Adrenal gland (tissue), 5 donors: ENCODE measurements at regions not wholly inside any gene's neighbourhood (a gene's known extent, or its start where the extent isn't known, plus 50 kb on each side); places are given as distances from the start of the nearest gene placed in this dataset.

Source experiments
- POLR2A ChIP-seq, 2 donors: fragments of 450-650 bp; IDR thresholded peaks; one replicate each; pipeline ENCODE4 v1.6.1; 2017; ENCODE audit warnings: antibody characterized with exemption in 2 of 2, mild to moderate bottlenecking in 2 of 2, moderate library complexity in 1 of 2
- TF ChIP-seq, protein P1 (sequence below), 6 experiments: fragments of 450-650 bp in 4 of 6; fragments of 200-600 bp in 2 of 6; sonication (generic) in 1 of 6; IDR thresholded peaks; 1 replicate in 5 of 6; 2 replicates in 1 of 6; pipeline versions ENCODE4 v1.5.1 to v1.8.0; 2016 to 2021; ENCODE audit warnings: antibody characterized with exemption in 6 of 6, mild to moderate bottlenecking in 2 of 6, moderate library complexity in 1 of 6
- donor health status: DM: no; HTN: no; CAD: no.

DNA sequence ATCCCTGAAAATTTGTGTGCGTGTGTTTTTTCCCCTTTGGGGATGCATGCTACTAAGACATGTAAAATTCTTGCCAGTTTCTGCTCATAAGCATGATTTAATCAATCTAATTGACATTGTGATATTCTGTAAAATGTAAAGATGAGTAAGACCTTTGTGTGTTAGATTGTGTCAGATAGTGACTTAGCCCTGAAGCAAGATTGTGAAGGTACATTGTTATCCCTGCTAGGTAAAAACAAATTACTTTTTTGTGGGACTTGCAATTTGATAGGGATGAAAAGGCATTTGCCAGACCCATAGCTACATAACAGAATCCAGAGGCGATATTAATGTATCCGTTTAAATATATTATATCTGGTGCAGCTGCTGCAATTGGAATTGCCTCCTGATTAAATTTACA is 338.0 kb downstream of the RWDD3 start:
- TF ChIP-seq, protein P1, sequence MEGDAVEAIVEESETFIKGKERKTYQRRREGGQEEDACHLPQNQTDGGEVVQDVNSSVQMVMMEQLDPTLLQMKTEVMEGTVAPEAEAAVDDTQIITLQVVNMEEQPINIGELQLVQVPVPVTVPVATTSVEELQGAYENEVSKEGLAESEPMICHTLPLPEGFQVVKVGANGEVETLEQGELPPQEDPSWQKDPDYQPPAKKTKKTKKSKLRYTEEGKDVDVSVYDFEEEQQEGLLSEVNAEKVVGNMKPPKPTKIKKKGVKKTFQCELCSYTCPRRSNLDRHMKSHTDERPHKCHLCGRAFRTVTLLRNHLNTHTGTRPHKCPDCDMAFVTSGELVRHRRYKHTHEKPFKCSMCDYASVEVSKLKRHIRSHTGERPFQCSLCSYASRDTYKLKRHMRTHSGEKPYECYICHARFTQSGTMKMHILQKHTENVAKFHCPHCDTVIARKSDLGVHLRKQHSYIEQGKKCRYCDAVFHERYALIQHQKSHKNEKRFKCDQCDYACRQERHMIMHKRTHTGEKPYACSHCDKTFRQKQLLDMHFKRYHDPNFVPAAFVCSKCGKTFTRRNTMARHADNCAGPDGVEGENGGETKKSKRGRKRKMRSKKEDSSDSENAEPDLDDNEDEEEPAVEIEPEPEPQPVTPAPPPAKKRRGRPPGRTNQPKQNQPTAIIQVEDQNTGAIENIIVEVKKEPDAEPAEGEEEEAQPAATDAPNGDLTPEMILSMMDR (IDR thresholded peaks at IDR 0.05): no peak
- TF ChIP-seq POLR2A (IDR thresholded peaks at IDR 0.05): no peak
